SKM-1 (cell line): ENCODE measurements at regions not wholly inside any gene's neighbourhood (a gene's known extent, or its start where the extent isn't known, plus 50 kb on each side); places are given as distances from the start of the nearest gene placed in this dataset.

ENCODE experiments used
- DNase-seq: peaks from one replicate; lab custom pipeline; 2025; ENCODE audit not compliant: unreplicated experiment; lab: John Stamatoyannopoulos, UW

DNA sequence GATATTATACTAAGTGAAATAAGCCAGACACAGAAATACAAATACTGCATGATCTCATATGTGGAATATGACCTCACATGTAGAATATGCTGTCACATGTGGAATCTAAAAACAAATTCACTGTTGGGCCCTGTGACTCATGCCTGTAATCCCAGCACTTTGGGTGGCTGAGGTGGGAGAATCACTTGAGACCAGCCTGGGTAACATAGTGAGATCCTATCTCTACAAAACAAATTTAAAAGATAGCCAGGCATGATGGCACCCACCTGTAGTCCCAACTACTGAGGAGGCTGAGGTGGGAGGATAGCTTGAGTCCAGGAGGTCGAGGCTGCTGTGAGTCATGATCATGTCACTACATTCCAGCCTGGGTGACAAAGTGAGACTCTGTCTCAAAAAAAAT lies 160.3 kb downstream of the PTEN start:
- DNase-seq, result no peak

DNA sequence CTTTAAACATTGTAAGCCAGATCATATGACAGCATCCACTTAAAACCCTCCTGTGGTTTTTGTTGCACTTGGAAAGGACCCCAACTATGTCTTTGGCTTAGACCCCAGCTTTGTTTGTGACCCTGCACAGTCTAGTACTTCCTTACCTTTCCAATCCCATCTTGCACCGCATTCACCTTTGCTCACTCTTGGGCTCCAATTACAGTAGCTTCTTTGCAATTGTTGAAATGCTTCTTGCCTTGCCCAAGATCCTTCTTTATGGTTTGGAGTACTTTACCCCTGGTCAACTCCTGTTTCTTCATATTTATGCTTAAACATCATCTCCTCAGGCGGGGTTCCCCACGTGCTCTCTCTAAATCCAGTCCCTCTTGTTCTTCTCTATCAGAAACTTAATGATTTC lies 162.6 kb downstream of the PTEN start:
- no peak for DNase-seq

GRCh38 chr10:88027570-88027969 lies 164.1 kb downstream of the PTEN start:
- peak; percentile 94 for DNase-seq

DNA sequence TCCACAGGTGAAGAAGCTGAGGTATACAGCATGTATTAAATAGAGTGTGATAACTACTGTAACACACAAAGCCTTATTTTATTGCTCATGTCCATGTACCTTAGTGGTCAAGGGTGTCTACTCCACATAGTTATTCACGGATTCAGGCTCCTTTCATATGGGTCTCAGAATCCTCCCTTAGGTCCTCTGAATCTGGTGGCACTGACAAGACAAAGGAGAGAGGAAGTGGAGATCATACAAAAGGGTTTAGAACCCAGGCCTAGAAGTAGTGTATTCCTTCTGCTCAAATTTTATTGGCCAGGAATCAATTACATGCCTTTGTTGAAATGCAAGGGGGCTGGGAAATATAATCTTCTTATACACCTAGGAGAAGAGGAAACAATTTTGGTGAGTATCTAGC lies 164.6 kb downstream of the PTEN start:
- DNase-seq, result no peak

DNA sequence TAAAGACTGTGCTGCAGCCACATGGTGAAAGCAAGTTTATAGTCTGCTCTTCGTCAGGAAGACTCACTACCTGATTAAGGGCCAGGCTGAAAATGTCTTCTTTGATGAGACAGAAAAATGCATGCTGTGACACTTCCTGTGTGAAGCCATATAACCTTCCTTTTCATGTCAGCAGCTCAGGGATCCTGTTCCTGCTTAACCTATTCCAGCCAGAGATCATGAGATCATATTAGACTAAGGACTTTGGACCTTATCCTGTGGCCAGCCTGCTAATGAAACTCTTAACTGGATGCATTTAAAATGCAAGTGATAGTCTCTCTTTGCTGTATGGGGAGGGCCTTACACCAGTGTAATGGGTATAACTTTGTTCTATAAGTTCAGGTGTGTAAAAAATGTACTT lies 165.2 kb downstream of the PTEN start:
- DNase-seq, result no peak

GRCh38 chr10:88032566-88032965 lies 169.1 kb downstream of the PTEN start:
- no peak for DNase-seq

- DNase-seq, result no peak
Measured at GRCh38 chr10:88033385-88033784, 170.0 kb downstream of the PTEN start.

DNA sequence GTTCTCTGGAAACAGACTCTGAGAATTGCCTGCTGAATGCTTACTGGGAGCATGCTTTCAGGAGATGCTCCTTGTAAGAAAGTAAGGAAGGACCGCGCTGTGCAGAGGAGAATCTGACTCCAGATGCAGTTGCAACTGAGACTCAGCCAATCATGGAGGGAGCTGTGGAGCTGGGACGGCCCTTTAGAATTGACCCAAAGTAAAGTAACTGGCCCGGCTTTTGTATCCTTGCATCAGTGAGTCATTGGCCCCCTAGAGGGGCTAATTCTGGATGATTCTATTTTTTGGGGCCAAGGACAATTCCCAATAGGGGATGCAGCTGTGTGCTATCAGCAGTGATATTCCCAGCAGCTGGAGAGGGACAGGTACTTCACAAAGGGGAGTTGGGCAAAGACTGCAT lies 170.4 kb downstream of the PTEN start:
- DNase-seq, result no peak

- DNase-seq, result no peak
Measured at GRCh38 chr10:88036126-88036525, 172.7 kb downstream of the PTEN start.

DNA sequence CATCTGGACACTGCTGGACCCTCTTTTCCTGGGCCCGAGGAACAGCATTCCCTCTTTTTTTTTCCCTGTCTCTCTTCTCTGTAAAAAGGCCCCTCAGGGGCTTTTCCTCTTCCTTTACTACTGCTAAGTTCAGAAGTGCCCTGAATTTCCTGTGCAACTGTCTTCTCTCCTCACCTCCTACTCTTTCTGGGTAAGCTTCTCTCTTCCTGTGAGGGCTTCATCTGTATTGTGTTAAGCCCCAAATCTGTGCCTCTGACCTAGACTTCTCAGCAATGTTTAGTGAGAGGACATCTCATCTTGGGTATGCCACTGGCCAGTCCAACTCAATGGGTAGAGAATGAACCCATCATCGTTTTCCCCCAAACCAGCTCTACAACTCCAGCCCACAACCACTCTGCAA lies 174.2 kb downstream of the PTEN start:
- DNase-seq, result no peak

GRCh38 chr10:88038268-88038667 lies 174.8 kb downstream of the PTEN start:
- DNase-seq, result peak; percentile 57

DNA sequence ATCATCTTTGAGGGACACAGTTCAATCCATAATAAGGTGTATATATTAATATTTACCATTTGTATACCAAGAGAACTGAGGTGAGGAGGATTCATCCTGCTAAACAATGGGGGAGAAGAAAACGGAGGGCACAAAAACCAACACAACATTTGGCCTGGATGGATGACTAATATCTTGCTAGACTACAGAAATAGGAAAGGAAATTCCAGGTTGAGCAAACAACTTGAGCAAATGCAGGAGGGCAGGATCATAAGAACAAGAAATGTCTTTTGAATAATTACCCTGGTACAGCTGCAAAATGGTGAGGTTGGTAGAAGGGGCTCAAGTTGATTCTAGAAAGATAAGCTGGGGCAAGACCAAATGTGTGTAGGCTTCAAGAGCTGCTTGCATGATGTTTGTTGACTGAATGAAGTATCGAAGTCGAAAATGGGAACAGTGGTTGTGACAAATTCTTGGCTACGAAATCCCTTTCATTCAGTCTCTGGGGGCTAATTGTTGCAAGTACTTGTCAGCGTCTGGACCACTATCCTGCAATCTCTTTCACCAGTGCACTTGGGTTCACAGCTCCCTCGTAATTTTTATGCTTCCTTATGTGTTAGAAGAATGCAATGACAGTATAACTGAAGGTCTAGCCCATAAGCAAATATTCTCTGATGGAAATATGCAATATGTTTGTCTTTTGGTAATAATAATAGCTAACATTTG lies 176.2 kb downstream of the PTEN start:
- no peak for DNase-seq

DNA sequence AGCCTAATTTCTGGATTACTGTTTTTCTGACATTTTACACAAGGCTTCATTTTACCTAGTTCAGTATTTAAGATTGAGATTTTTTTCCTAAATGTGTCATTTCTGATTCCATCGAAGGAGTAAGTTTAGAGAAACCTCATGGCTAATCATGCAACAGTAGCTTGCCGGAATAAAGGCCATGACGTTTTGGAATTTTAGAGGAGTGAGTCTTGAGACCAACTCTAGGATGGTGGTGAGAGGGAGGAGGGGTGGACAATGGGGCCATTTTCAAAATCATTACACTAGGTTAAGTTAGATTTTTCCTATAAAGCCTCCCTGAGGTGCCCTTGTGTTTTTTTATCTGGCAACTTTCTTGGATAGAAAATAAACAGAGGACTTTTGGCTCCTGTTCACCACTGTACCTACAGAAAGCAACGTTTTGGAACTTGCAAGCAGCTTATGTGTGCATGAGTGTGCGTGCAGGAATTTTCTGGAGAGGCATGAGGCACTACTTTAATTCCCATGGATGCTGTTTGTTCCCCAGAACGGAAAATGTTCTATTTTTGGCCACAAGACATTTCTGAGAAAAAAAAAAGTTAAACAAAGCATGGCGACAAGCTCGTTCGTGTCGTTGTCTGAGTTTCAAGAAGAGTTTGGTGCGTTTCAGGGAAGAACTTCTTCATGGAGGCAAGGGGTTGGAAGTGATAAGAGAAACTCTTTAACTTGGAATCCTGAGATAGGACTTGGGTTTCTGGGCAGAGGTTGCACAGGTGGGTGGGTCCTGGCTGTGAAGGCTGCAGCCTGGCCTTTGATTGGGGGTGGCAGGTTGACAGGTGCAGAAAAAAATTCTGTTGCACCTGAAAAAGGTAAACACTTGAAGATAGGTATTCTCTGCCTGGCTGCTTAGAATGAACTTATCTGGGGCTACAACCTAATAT lies 178.1 kb downstream of the PTEN start:
- DNase-seq, result no peak

- DNase-seq, result peak; percentile 36
Measured at GRCh38 chr10:88042160-88043100, 179.0 kb downstream of the PTEN start.

DNA sequence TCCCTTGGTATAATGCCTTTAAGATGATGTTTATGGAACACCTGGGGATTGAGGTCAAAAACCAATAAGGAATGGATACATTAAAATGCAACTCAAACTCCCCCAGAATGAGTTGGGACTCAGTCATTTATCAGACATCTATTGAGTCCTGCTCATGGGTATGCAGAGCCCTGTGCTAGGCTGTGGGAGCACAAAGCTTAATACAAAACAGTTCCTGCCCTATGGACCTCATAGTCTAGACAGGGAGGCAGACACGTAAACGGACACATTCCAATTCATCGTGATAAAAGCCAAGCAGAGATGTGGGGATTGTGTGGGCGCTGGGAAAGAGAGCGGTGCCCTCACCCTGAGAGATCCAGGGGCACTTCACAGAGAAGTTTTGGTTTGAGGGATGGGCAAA lies 181.7 kb downstream of the PTEN start:
- DNase-seq, result no peak

GRCh38 chr10:88045656-88046415 lies 182.4 kb downstream of the PTEN start:
- DNase-seq, result peak; percentile 65

DNA sequence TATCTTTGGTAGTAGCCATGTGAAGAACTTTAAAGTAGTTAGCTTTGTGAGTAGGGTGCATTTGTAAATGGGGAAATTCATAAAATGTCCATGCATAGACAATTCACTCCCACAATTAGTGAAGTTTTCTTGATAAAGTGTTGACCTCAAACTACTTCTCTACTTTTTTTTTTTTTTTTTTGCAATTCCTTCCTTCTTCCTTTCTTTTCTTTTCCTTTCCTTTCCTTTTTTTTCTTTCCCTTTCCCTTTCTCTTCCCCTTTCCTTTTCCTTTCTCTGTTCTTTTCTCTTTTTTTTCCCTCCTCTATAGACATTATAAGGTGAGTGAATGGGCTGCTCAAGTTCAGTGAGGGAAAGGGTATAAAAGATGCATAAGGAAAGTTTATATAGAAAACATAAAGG lies 184.2 kb downstream of the PTEN start:
- no peak for DNase-seq

GRCh38 chr10:88048312-88048711 lies 184.9 kb downstream of the PTEN start:
- no peak for DNase-seq

DNA sequence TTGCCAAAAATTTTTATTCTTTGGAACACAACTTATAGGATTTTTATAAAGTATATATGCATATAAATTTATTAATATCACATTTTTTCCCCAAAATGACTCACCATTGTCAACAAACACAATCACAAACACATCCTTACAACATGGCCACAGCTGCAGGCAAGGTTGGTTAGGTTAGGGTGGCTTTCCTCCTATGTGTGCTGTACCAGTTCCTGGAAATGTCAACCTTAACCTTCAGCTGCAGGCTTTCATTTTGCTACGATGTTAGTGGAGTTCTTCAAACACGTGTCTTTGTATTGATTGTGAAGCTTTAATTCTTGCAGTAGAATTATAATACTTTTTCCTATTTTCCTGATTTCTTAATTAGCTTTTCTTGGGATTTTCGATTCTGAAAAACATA lies 185.8 kb downstream of the PTEN start:
- DNase-seq, result no peak

DNA sequence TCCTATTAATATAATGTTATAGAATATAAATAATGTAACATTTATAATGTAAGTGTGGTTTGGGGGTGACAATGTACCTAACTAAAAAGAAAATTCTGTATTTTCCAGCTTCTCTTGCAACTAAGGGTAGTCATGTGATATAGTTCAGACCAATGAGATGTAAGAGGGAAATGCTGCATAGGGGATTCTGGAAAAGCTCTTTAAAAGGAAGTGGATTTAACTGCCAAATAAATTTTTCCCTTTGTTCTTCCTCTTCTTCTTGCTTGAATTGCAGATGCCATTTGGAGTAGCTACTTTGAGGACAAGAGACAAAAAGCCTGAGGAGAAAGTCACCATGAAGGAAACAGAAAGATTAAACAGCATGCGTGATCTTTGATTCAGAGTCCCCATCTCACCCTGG lies 194.3 kb downstream of the PTEN start:
- no peak for DNase-seq

DNA sequence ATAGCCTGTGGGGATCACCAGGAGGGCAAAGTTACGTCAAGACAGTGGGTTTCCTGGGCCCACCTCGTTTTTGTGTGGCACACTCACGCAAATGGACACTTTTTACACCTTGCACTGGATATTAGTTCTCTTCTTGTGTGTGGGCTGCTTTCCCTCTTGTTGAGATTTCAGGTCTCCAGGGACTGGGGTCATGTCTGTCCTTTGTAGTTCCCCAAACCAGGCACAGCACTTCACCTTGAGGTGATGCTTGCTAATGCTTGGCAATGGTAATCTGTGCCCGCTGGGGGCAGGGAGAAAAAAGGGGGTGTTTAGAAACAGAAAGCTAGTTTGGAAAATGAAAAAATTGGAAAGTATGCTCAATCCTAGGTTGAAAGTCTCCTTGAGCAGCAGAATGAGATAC lies 195.3 kb downstream of the PTEN start:
- DNase-seq, result no peak
